IMR-90 (cell line): ENCODE measurements at regions not wholly inside any gene's neighbourhood (a gene's known extent, or its start where the extent isn't known, plus 50 kb on each side); places are given as distances from the start of the nearest gene placed in this dataset.

Source experiments
- ATAC-seq: fragments of 200-7000 bp; cut with Tn5 transposase; 2 replicates; pipeline ENCODE4 v1.9.1; 2020; ENCODE audit warnings: low read depth, mild to moderate bottlenecking, moderate library complexity
- BruUV-seq: library from RNA; stranded (reverse); fragments of 400-500 nt; replicated peaks from 2 replicates; lab custom pipeline; 2021; lab: Mats Ljungman, UMichigan
- CTCF ChIA-PET: fragments of 300-600 bp; formaldehyde crosslinking; extraction: SDS; loops from one replicate; lab custom pipeline; 2021; ENCODE audit warnings: antibody characterized with exemption; lab: Yijun Ruan, JAX
- POLR2A ChIA-PET: fragments of 300-600 bp; sonication (Branson Sonifier 250); formaldehyde crosslinking; loops from one replicate; lab custom pipeline; 2022; ENCODE audit warnings: antibody characterized with exemption; ENCODE audit not compliant: unreplicated experiment; lab: Charles Lee
- DNase-seq: peaks from one replicate; pipeline ENCODE4 v3.0.0; 2013
- H2AFZ ChIP-seq: replicated peaks from 2 replicates; pipeline ENCODE3; 2013; ENCODE audit warnings: low read length, mild to moderate bottlenecking; ENCODE audit not compliant: poor library complexity
- H2AK5ac ChIP-seq: 2 replicates; pipeline ENCODE4 v1.6.1; 2013; ENCODE audit warnings: low read depth, low read length, inconsistent platforms
- H2AK9ac ChIP-seq: replicated peaks from 2 replicates; pipeline ENCODE3; 2013; ENCODE audit warnings: mild to moderate bottlenecking, low read depth, low read length, moderate library complexity; ENCODE audit not compliant: poor library complexity
- H2BK120ac ChIP-seq: 2 replicates; pipeline ENCODE4 v1.6.1; 2013; ENCODE audit warnings: low read depth, low read length, inconsistent platforms
- H2BK15ac ChIP-seq: 3 replicates; pipeline ENCODE4 v1.6.1; 2013; ENCODE audit warnings: low read depth, low read length, inconsistent platforms
- H2BK20ac ChIP-seq: 2 replicates; pipeline ENCODE4 v1.6.1; 2013; ENCODE audit warnings: low read depth, mild to moderate bottlenecking, inconsistent platforms, low read length, moderate library complexity
- H2BK5ac ChIP-seq: 2 replicates; pipeline ENCODE4 v1.6.1; 2013; ENCODE audit warnings: mild to moderate bottlenecking, low read depth, low read length, inconsistent platforms; ENCODE audit not compliant: poor library complexity, severe bottlenecking
- H3K14ac ChIP-seq: replicated peaks from 2 replicates; pipeline ENCODE4 v1.6.1; 2013; ENCODE audit warnings: low read depth, low read length, inconsistent platforms
- H3K18ac ChIP-seq: 2 replicates; pipeline ENCODE4 v1.6.1; 2013; ENCODE audit warnings: low read depth, low read length, control low read depth
- H3K23ac ChIP-seq: 2 replicates; pipeline ENCODE4 v1.6.1; 2013; ENCODE audit warnings: low read depth, low read length, inconsistent platforms
- H3K27ac ChIP-seq: 2 replicates; pipeline ENCODE4 v1.5.1; 2013; ENCODE audit warnings: mild to moderate bottlenecking, control low read depth, low read length; ENCODE audit not compliant: insufficient read depth
- H3K27me3 ChIP-seq: 2 replicates; pipeline ENCODE4 v1.6.1; 2013; ENCODE audit warnings: low read length; ENCODE audit not compliant: control insufficient read depth, insufficient read depth
- H3K36me3 ChIP-seq: 2 replicates; pipeline ENCODE4 v1.6.1; 2013; ENCODE audit warnings: low read length, mixed read lengths; ENCODE audit not compliant: control insufficient read depth, insufficient read depth
- H3K4ac ChIP-seq: 2 replicates; pipeline ENCODE4 v1.6.1; 2013; ENCODE audit warnings: low read depth, low read length, inconsistent platforms
- H3K4me1 ChIP-seq: 2 replicates; pipeline ENCODE4 v1.6.1; 2013; ENCODE audit warnings: low read length, mixed read lengths; ENCODE audit not compliant: control insufficient read depth, insufficient read depth
- H3K4me2 ChIP-seq: 2 replicates; pipeline ENCODE4 v1.6.1; 2013; ENCODE audit warnings: low read depth, mild to moderate bottlenecking, control low read depth, low read length, moderate library complexity
- H3K4me3 ChIP-seq: 2 replicates; pipeline ENCODE4 v1.5.1; 2013; ENCODE audit warnings: low read depth, mild to moderate bottlenecking, control low read depth, low read length, moderate library complexity; ENCODE audit not compliant: insufficient read depth
- H3K56ac ChIP-seq: 2 replicates; pipeline ENCODE4 v1.6.1; 2013; ENCODE audit warnings: low read length, inconsistent platforms; ENCODE audit not compliant: insufficient read depth; ENCODE audit errors: extremely low read depth
- H3K79me1 ChIP-seq, 2 experiments: 2 replicates each; pipeline ENCODE4 v1.6.1; 2013; ENCODE audit warnings: low read length in 2 of 2, inconsistent platforms in 1 of 2, low read depth in 1 of 2
- H3K9ac ChIP-seq: 2 replicates; pipeline ENCODE4 v1.6.1; 2013; ENCODE audit warnings: low read depth, low read length, control low read depth
- H3K9me1 ChIP-seq: 2 replicates; pipeline ENCODE4 v1.6.1; 2013; ENCODE audit warnings: low read length, inconsistent platforms; ENCODE audit not compliant: insufficient read depth
- H3K9me3 ChIP-seq: 2 replicates; pipeline ENCODE4 v1.6.1; 2013; ENCODE audit warnings: low read length; ENCODE audit not compliant: control insufficient read depth, insufficient read depth
- H4K20me1 ChIP-seq: 2 replicates; pipeline ENCODE4 v1.6.1; 2013; ENCODE audit warnings: low read length, inconsistent platforms; ENCODE audit not compliant: insufficient read depth
- H4K5ac ChIP-seq: 2 replicates; pipeline ENCODE4 v1.6.1; 2013; ENCODE audit warnings: mild to moderate bottlenecking, low read depth, low read length, control low read depth
- H4K8ac ChIP-seq, 2 experiments: 2 replicates each; pipeline ENCODE4 v1.6.1; 2013; ENCODE audit warnings: low read depth in 2 of 2, low read length in 2 of 2, control low read depth in 1 of 2, inconsistent platforms in 1 of 2
- H4K91ac ChIP-seq: 2 replicates; pipeline ENCODE4 v1.6.1; 2013; ENCODE audit warnings: low read depth, low read length, inconsistent platforms; ENCODE audit not compliant: insufficient read depth
- BHLHE40 ChIP-seq: fragments of 150-350 bp; IDR thresholded peaks from 2 replicates; pipeline ENCODE4 v1.6.1; 2016; ENCODE audit warnings: mild to moderate bottlenecking, low read depth, low read length
- CEBPB ChIP-seq: IDR thresholded peaks from 2 replicates; pipeline ENCODE4 v1.6.1; 2012; ENCODE audit warnings: low read depth, low read length, improper control_type of control experiment
- CHD1 ChIP-seq: IDR thresholded peaks from 2 replicates; pipeline ENCODE4 v1.6.1; 2012; ENCODE audit warnings: low read depth, low read length, improper control_type of control experiment
- ELK1 ChIP-seq: fragments of 150-350 bp; IDR thresholded peaks from 2 replicates; pipeline ENCODE4 v1.6.1; 2016; ENCODE audit warnings: low read depth, mild to moderate bottlenecking, low read length, moderate library complexity, borderline replicate concordance
- FOS ChIP-seq: fragments of 150-350 bp; IDR thresholded peaks from 2 replicates; pipeline ENCODE4 v1.6.1; 2016; ENCODE audit warnings: low read depth, low read length
- MAFK ChIP-seq: IDR thresholded peaks from 2 replicates; pipeline ENCODE4 v1.6.1; 2012; ENCODE audit warnings: low read depth, low read length, improper control_type of control experiment
- MAZ ChIP-seq: IDR thresholded peaks from 2 replicates; pipeline ENCODE4 v1.6.1; 2012; ENCODE audit warnings: low read depth, mild to moderate bottlenecking, low read length, improper control_type of control experiment, moderate library complexity, borderline replicate concordance
- MXI1 ChIP-seq: IDR thresholded peaks from 2 replicates; pipeline ENCODE4 v1.6.1; 2012; ENCODE audit warnings: low read depth, mild to moderate bottlenecking, low read length, moderate library complexity, borderline replicate concordance
- NFE2L2 ChIP-seq: fragments of 150-350 bp; IDR thresholded peaks from 2 replicates; pipeline ENCODE4 v1.6.1; 2016; ENCODE audit warnings: low read depth, mild to moderate bottlenecking, low read length
- RAD21 ChIP-seq: IDR thresholded peaks from 2 replicates; pipeline ENCODE4 v1.6.1; 2012; ENCODE audit warnings: low read length, improper control_type of control experiment
- RCOR1 ChIP-seq: IDR thresholded peaks from 2 replicates; pipeline ENCODE4 v1.6.1; 2012; ENCODE audit warnings: mild to moderate bottlenecking, low read length, improper control_type of control experiment; ENCODE audit not compliant: insufficient replicate concordance
- RFX5 ChIP-seq: IDR thresholded peaks from 2 replicates; pipeline ENCODE4 v1.8.0; 2012; ENCODE audit warnings: low read depth, mild to moderate bottlenecking, low read length, moderate library complexity
- WGBS, 2 experiments: methylation state at CpG; one replicate each; pipeline versions ENCODE4 v1.1.5 to v1.1.7; 2013; ENCODE audit warnings: missing lambda C conversion rate in 2 of 2; ENCODE audit not compliant: insufficient read length in 1 of 2; ENCODE audit errors: extremely low coverage in 2 of 2; 5-methylcytosine and 5-hydroxymethylcytosine counted together
- dilution Hi-C: fragments of 300-500 bp; cut with HindIII; formaldehyde crosslinking; loops from one replicate; pipeline ENCODE4 v1.14.3; 2018; ENCODE audit warnings: low sequenced_read_pairs; ENCODE audit not compliant: unreplicated experiment
- in situ Hi-C: fragments of 300-500 bp; cut with MboI; formaldehyde crosslinking; loops from 3 replicates; pipeline ENCODE4 v1.14.3; 2019; ENCODE audit warnings: low sequenced_read_pairs, inconsistent platforms, mixed read lengths
- intact Hi-C: fragments of 100-400 bp; cut with micrococcal nuclease; formaldehyde crosslinking; loops from 2 replicates; pipeline ENCODE4 v1.10.0; 2022
- TF ChIP-seq, protein P1 (sequence below): fragments of 150-350 bp; IDR thresholded peaks from 2 replicates; pipeline ENCODE4 v1.6.1; 2017; ENCODE audit warnings: mild to moderate bottlenecking, antibody characterized with exemption, low read length, low read depth
- TF ChIP-seq, protein P2 (sequence below): conservative IDR thresholded peaks from 2 replicates; pipeline ENCODE4 v1.5.1; 2012; ENCODE audit warnings: mild to moderate bottlenecking, low read depth, low read length, improper control_type of control experiment

DNA sequence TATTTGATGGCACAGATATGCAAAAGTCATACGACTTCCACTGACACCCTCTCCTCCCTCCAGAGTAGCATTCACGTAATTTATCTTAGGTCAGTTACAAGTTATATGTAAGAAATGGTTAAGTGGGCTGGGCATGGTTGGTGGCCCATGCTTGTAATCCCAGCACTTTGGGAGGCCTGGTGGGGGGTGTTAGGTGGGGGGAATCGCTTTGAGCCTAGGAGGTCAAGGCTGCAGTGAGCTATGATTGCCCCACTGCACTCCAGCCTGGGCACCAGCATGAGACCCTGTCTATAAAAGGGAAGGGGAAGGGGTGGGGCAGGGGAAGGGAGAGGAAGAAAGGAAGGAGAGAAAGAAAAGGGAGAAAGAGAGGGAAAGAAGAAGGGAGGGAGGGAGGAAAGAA, 202.8 kb downstream of the AUH start (continued):
- TF ChIP-seq RAD21, result no peak

DNA sequence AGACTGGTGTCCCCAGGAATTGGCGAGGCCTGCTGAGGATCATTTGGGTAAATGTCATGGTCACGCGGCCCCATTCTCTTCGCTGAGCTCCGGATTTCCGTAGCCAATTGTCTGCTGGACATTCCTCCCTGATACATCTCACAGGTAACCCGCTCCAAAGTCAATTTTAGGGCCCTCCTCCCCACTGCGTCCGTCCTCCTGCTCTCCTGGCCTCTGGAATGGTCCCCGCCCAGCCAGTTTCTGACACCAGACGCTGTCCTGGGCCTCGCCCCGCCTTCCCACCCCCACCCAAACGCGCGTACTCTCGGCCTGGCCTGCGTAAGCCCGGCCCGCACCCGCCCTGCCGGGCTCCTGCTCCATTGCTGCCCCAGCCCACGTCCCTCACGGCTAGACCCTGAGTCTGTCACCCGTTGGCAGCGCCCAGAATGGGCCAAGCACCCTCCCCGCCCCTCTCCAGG, 202.0 kb downstream of the AUH start:
- H2BK20ac ChIP-seq, result peak overlapping the region; percentile 92; the same call in 1 of the 2 replicates
- no peak overlapping the region for H3K4me3 ChIP-seq
- peak overlapping the region; percentile 85 for H3K4ac ChIP-seq
- no peak overlapping the region for H3K27ac ChIP-seq
- H4K91ac ChIP-seq, result peak overlapping the region; percentile 76
- H4K8ac ChIP-seq, result peak overlapping the region; percentile 46 to 79; a peak in 2 of 4 replicates
- no peaks in the 10 kb centered on the region for H3K27me3 ChIP-seq
- dilution Hi-C loops, result no loop called here
- H3K14ac ChIP-seq, result no peak overlapping the region
- no peak overlapping the region for H3K9ac ChIP-seq
- peaks cover 28% of the 10 kb centered on the region for H3K4me1 ChIP-seq
- POLR2A ChIA-PET, result no interaction called here
- peaks cover 26% of the 10 kb centered on the region for H3K9me1 ChIP-seq
- H3K79me1 ChIP-seq, result peaks cover 9 to 29% of the 10 kb centered on the region in 2 experiments
- ATAC-seq (no peak), DNase-seq (no peak)
- H3K36me3 ChIP-seq, result no peaks in the 10 kb centered on the region
- CTCF ChIA-PET, result no interaction called here
- no TSS peak for BruUV-seq
- 90% methylated on average over 8 of the region's 27 CpGs; no CpG with 5 or more reads in 1 of the 2 experiments for WGBS, 2 experiments
- H2BK5ac ChIP-seq, result no peak overlapping the region
- no peak overlapping the region for H3K4me2 ChIP-seq
- H3K56ac ChIP-seq, result no peak overlapping the region
- H2AK5ac ChIP-seq, result peak overlapping the region; percentile 87
- no peak overlapping the region for H2AK9ac ChIP-seq
- intact Hi-C loops, result loop anchor here (5.0 kb wide), 1 partner anchor 122 kb away; no protein-coding TSS in a partner anchor
- H3K9me3 ChIP-seq, result peaks cover 5% of the 10 kb centered on the region
- 0 out of 2 replicates have a peak overlapping the region, but pooled peaks have one; percentile 18 for H3K18ac ChIP-seq
- in situ Hi-C loops, result no loop called here
- no peak overlapping the region for H3K23ac ChIP-seq
- H2BK120ac ChIP-seq, result peak overlapping the region; percentile 82
- H4K5ac ChIP-seq, result no peak overlapping the region
- H2AFZ ChIP-seq, result no peak overlapping the region
- H2BK15ac ChIP-seq, result peak overlapping the region; percentile 80; the same call in 2 of the 3 replicates
- H4K20me1 ChIP-seq, result no peaks in the 10 kb centered on the region
- TF ChIP-seq CHD1 (no peak), RFX5 (no peak), MAFK (no peak), CEBPB (no peak), ELK1 (no peak), FOS (no peak), BHLHE40 (no peak), MXI1 (no peak), MAZ (no peak), NFE2L2 (no peak), RAD21 (no peak), RCOR1 (no peak)
- TF ChIP-seq, protein P1, sequence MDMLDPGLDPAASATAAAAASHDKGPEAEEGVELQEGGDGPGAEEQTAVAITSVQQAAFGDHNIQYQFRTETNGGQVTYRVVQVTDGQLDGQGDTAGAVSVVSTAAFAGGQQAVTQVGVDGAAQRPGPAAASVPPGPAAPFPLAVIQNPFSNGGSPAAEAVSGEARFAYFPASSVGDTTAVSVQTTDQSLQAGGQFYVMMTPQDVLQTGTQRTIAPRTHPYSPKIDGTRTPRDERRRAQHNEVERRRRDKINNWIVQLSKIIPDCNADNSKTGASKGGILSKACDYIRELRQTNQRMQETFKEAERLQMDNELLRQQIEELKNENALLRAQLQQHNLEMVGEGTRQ, result no peak
- TF ChIP-seq, protein P2, sequence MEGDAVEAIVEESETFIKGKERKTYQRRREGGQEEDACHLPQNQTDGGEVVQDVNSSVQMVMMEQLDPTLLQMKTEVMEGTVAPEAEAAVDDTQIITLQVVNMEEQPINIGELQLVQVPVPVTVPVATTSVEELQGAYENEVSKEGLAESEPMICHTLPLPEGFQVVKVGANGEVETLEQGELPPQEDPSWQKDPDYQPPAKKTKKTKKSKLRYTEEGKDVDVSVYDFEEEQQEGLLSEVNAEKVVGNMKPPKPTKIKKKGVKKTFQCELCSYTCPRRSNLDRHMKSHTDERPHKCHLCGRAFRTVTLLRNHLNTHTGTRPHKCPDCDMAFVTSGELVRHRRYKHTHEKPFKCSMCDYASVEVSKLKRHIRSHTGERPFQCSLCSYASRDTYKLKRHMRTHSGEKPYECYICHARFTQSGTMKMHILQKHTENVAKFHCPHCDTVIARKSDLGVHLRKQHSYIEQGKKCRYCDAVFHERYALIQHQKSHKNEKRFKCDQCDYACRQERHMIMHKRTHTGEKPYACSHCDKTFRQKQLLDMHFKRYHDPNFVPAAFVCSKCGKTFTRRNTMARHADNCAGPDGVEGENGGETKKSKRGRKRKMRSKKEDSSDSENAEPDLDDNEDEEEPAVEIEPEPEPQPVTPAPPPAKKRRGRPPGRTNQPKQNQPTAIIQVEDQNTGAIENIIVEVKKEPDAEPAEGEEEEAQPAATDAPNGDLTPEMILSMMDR, result no peak
